H1 (cell line): ENCODE measurements at regions not wholly inside any gene's neighbourhood (a gene's known extent, or its start where the extent isn't known, plus 50 kb on each side); places are given as distances from the start of the nearest gene placed in this dataset.

Experiments used
- EP300 ChIP-seq, 2 experiments: IDR thresholded peaks; 1 replicate in 1 of 2; 2 replicates in 1 of 2; pipeline ENCODE4 v1.6.1; 2011 to 2012; ENCODE audit warnings: low read depth in 2 of 2, low read length in 2 of 2, mild to moderate bottlenecking in 2 of 2, borderline replicate concordance in 1 of 2, inconsistent platforms in 1 of 2, moderate library complexity in 1 of 2
- HDAC2 ChIP-seq, 2 experiments: fragments of 300-600 bp in 1 of 2; sonication (generic) in 1 of 2; IDR thresholded peaks; 2 replicates each; pipeline ENCODE4 v1.6.1; 2011 to 2012; ENCODE audit warnings: low read depth in 2 of 2, low read length in 2 of 2, mild to moderate bottlenecking in 2 of 2, moderate library complexity in 2 of 2, borderline replicate concordance in 1 of 2, inconsistent platforms in 1 of 2

GRCh38 chr10:28891058-28891713 lies 213.9 kb downstream of the BAMBI start:
- TF ChIP-seq EP300 (IDR thresholded peaks at IDR 0.05; ENCODE audit: borderline replicate concordance in 1 of 2, low read depth in 2 of 2, low read length in 2 of 2) (no peak), HDAC2 (IDR thresholded peaks at IDR 0.05; ENCODE audit: borderline replicate concordance in 1 of 2, low read depth in 2 of 2, low read length in 2 of 2) (no peak)
